Parathyroid adenoma (tissue), 2 donors: ENCODE measurements at regions not wholly inside any gene's neighbourhood (a gene's known extent, or its start where the extent isn't known, plus 50 kb on each side); places are given as distances from the start of the nearest gene placed in this dataset.

Source experiments
- H2AFZ ChIP-seq: fragments of 300-600 bp; sonication (generic); one replicate; pipeline ENCODE4 v1.7.0; 2017; ENCODE audit warnings: antibody characterized with exemption, mild to moderate bottlenecking
- H3K27ac ChIP-seq: fragments of 300-600 bp; sonication (generic); one replicate; pipeline ENCODE4 v1.7.0; 2017
- H3K27me3 ChIP-seq: fragments of 300-600 bp; sonication (generic); one replicate; pipeline ENCODE4 v1.7.0; 2017; ENCODE audit warnings: low read length; ENCODE audit not compliant: control insufficient read depth, insufficient read depth
- H3K36me3 ChIP-seq: fragments of 300-600 bp; sonication (generic); one replicate; pipeline ENCODE4 v1.7.0; 2017; ENCODE audit warnings: low read length; ENCODE audit not compliant: control insufficient read depth, insufficient read depth
- H3K4me1 ChIP-seq: fragments of 300-600 bp; sonication (generic); one replicate; pipeline ENCODE4 v1.7.0; 2017; ENCODE audit warnings: control low read depth
- H3K4me2 ChIP-seq: fragments of 300-600 bp; sonication (generic); one replicate; pipeline ENCODE4 v1.7.0; 2017; ENCODE audit warnings: low read length
- H3K4me3 ChIP-seq: fragments of 300-600 bp; sonication (generic); one replicate; pipeline ENCODE4 v1.7.0; 2017; ENCODE audit warnings: low read depth, low read length
- H3K79me2 ChIP-seq: fragments of 300-600 bp; sonication (generic); one replicate; pipeline ENCODE4 v1.7.0; 2017; ENCODE audit warnings: control low read depth
- H3K9ac ChIP-seq: fragments of 300-600 bp; sonication (generic); one replicate; pipeline ENCODE4 v1.7.0; 2017; ENCODE audit warnings: mild to moderate bottlenecking
- H3K9me3 ChIP-seq: fragments of 300-600 bp; sonication (generic); one replicate; pipeline ENCODE4 v1.7.0; 2017; ENCODE audit warnings: low read length; ENCODE audit not compliant: control insufficient read depth
- TF ChIP-seq, protein P1 (sequence below): fragments of 300-600 bp; sonication (generic); IDR thresholded peaks from one replicate; pipeline ENCODE4 v1.7.0; 2017; ENCODE audit warnings: antibody characterized with exemption, mild to moderate bottlenecking
- donor health status: primary hyperparathyroidism.

DNA sequence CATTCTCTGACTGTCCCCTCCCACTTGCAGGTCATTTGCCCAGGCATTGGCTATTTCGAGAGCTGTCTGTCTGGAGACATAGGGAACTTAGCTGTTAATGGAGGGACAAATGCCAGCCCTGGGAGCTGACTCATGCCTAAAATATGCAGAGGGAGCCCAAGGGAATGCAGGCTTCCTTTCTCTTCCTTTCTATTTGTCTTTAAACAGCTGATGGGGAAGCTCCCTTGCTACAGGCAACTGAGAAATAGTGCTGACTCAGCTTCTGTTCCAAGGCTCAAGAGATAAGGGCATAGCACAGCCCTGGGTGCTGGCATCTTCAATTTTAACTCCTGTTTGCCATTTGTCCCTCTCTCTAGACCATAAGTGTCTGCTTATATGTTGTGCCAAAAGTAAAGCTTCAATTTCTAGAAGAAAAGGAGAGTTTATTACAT lies 82.7 kb upstream of the C1GALT1 start:
- H3K27me3 ChIP-seq, result no peaks in the 10 kb centered on the region
- TF ChIP-seq, protein P1, sequence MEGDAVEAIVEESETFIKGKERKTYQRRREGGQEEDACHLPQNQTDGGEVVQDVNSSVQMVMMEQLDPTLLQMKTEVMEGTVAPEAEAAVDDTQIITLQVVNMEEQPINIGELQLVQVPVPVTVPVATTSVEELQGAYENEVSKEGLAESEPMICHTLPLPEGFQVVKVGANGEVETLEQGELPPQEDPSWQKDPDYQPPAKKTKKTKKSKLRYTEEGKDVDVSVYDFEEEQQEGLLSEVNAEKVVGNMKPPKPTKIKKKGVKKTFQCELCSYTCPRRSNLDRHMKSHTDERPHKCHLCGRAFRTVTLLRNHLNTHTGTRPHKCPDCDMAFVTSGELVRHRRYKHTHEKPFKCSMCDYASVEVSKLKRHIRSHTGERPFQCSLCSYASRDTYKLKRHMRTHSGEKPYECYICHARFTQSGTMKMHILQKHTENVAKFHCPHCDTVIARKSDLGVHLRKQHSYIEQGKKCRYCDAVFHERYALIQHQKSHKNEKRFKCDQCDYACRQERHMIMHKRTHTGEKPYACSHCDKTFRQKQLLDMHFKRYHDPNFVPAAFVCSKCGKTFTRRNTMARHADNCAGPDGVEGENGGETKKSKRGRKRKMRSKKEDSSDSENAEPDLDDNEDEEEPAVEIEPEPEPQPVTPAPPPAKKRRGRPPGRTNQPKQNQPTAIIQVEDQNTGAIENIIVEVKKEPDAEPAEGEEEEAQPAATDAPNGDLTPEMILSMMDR, result no peak
- no peak overlapping the region for H3K9ac ChIP-seq
- peak overlapping the region; percentile 20 for H3K4me3 ChIP-seq
- H3K4me2 ChIP-seq, result peak overlapping the region; percentile 41
- peaks cover 52% of the 10 kb centered on the region for H3K4me1 ChIP-seq
- peaks cover 6% of the 10 kb centered on the region for H3K79me2 ChIP-seq
- no peaks in the 10 kb centered on the region for H3K9me3 ChIP-seq
- peak overlapping the region; percentile 95 for H3K27ac ChIP-seq
- H3K36me3 ChIP-seq, result no peaks in the 10 kb centered on the region
- no peak overlapping the region for H2AFZ ChIP-seq

DNA sequence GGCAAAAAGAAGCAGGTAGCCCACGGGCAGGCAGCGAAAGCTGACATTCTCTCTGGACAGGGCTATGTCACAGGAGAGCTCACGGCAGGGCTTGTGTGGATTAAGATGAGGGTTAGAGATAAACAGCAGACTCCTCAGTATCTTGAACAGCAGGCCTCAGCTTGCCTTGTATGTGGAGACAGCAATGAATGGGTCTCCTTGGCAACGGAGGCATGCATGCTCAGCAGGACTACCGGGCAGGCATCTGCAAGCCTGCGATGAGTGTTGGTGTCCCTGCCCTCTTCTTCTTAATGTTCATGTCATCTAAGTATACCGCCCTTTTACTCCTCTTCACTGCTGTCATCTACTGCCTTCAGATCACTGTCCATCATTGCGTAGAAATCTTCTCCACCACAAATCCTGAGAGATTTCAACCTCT lies 81.9 kb upstream of the C1GALT1 start:
- H3K9me3 ChIP-seq, result no peaks in the 10 kb centered on the region
- no peaks in the 10 kb centered on the region for H3K27me3 ChIP-seq
- H3K4me1 ChIP-seq, result peaks cover 56% of the 10 kb centered on the region
- peak overlapping the region; percentile 20 for H3K4me3 ChIP-seq
- peak overlapping the region; percentile 40 for H3K4me2 ChIP-seq
- peak overlapping the region; percentile 95 for H3K27ac ChIP-seq
- peak overlapping the region; percentile 22 for H3K9ac ChIP-seq
- TF ChIP-seq, protein P1, result no peak
- H2AFZ ChIP-seq, result peak overlapping the region; percentile 24
- peaks cover 8% of the 10 kb centered on the region for H3K79me2 ChIP-seq
- H3K36me3 ChIP-seq, result no peaks in the 10 kb centered on the region

DNA sequence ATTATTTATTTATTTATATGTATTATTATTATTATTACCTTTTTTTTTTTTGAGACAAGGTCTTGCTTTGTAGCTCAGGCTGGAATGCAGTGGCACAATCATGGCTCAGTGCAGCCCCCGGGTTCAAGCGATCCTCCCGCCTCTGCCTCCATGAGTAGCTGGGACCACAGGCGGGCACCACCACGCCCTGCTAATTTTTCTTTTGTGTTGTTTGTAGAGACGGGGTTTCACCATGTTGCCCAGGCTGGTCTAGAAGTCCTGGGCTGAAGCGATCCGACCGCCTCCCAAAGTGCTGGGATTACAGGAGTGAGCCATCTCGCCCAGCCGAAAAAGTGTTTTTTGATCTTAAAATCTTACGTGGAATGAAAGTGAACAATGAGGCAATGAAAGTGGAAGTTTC lies 79.4 kb upstream of the C1GALT1 start:
- Histone ChIP-seq H3K36me3 (peaks cover 3% of the 10 kb centered on the region), H3K4me3 (no peak overlapping the region), H3K4me1 (peaks cover 47% of the 10 kb centered on the region), H3K27me3 (no peaks in the 10 kb centered on the region), H3K9me3 (no peaks in the 10 kb centered on the region), H3K27ac (no peak overlapping the region), H3K4me2 (no peak overlapping the region), H2AFZ (no peak overlapping the region), H3K79me2 (peaks cover 8% of the 10 kb centered on the region), H3K9ac (no peak overlapping the region)
- TF ChIP-seq, protein P1, result no peak

DNA sequence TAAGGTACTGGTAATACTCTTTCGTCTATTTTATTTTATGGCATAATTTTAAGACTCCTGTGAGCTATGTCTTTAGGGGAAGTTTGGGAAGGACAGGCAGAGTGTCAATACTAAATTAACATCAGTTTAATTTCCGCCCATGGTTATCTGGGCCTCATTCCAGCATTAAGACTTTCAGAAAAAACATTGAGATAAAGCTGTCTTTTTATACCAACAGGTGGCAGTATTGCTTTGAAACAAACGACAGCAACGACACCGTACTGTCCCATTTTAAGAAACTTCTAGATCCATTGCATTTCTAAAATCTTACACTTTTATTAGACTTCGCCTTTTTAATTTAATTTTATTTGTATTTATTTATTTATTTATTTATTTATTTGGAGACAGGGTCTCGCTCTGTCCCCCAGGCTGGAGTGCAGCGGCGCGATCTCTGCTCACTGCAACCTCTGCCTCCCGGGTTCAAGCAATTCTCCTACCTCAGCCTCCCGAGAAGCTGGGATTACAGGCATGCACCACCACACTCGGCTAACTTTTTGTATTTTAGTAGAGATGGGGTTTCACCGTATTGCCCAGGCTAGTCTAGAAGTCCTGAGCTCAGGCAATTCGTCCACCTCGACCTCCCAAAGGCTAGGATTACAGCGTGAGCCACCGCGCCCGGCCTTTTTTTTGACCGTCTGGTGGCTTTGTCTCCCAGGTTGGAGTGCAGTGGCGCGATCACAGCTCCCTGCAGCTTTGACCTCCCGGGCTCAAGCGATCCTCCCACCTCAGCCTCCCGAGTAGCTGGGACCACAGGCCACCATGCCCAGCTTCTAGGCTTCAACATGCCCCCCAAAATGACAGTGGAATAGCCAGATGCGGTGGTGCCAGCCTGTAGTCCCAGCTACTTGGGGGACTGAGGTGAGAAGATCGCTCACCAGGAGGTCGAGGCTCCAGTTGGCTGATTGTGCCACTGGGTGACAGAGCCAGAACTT lies 78.7 kb upstream of the C1GALT1 start:
- H3K9ac ChIP-seq, result no peak overlapping the region
- no peak overlapping the region for H3K4me3 ChIP-seq

More for the DNA sequence above, 78.7 kb upstream of the C1GALT1 start:
- no peak overlapping the region for H3K27ac ChIP-seq
- no peak overlapping the region for H2AFZ ChIP-seq
- H3K36me3 ChIP-seq, result peaks cover 3% of the 10 kb centered on the region
- no peak overlapping the region for H3K4me2 ChIP-seq
- H3K9me3 ChIP-seq, result no peaks in the 10 kb centered on the region
- H3K4me1 ChIP-seq, result peaks cover 41% of the 10 kb centered on the region
- no peaks in the 10 kb centered on the region for H3K27me3 ChIP-seq
- peaks cover 8% of the 10 kb centered on the region for H3K79me2 ChIP-seq
- TF ChIP-seq, protein P1, result peak; percentile 48
